Common myeloid progenitor, CD34-positive (primary cell): ENCODE measurements at regions not wholly inside any gene's neighbourhood (a gene's known extent, or its start where the extent isn't known, plus 50 kb on each side); places are given as distances from the start of the nearest gene placed in this dataset.

ENCODE experiments used
- CTCF ChIA-PET: fragments of 350-600 bp; sonication (Branson Sonifier 250); formaldehyde crosslinking; loops from one replicate; lab custom pipeline; 2021; ENCODE audit warnings: antibody characterized with exemption; lab: Charles Lee
- POLR2A ChIA-PET: fragments of 350-600 bp; sonication (Branson Sonifier 250); formaldehyde crosslinking; loops from one replicate; lab custom pipeline; 2021; ENCODE audit warnings: antibody characterized with exemption; lab: Charles Lee
- DNase-seq, 3 donors: peaks; one replicate each; pipeline versions ENCODE4 v3.0.0 to v3.0.0-alpha.2; 2013
- H3K27ac ChIP-seq, 2 experiments: 1 replicate in 1 of 2; 2 replicates in 1 of 2; pipeline ENCODE4 v1.7.0; 2013; ENCODE audit warnings: inconsistent platforms in 2 of 2, low read length in 2 of 2, mild to moderate bottlenecking in 2 of 2, low read depth in 1 of 2, moderate library complexity in 1 of 2; ENCODE audit not compliant: severe bottlenecking in 2 of 2, insufficient read depth in 1 of 2, poor library complexity in 1 of 2
- H3K27me3 ChIP-seq, 5 experiments: replicated peaks in 2 of 5; 1 replicate in 3 of 5; 2 replicates in 2 of 5; pipeline versions ENCODE4 v1.6.1 to v1.7.0; 2013; ENCODE audit warnings: low read length in 4 of 5, mild to moderate bottlenecking in 2 of 5, moderate library complexity in 2 of 5, inconsistent platforms in 1 of 5; ENCODE audit not compliant: insufficient read depth in 5 of 5, control insufficient read depth in 4 of 5
- H3K36me3 ChIP-seq, 4 experiments: 1 replicate in 2 of 4; 2 replicates in 2 of 4; pipeline versions ENCODE4 v1.6.1 to v1.7.0; 2013; ENCODE audit warnings: low read length in 3 of 4, control low read depth in 1 of 4, mild to moderate bottlenecking in 1 of 4; ENCODE audit not compliant: control insufficient read depth in 4 of 4, insufficient read depth in 4 of 4
- H3K4me1 ChIP-seq, 4 experiments: 1 replicate in 3 of 4; 2 replicates in 1 of 4; pipeline versions ENCODE4 v1.6.1 to v1.7.1; 2013; ENCODE audit warnings: low read length in 3 of 4, mild to moderate bottlenecking in 3 of 4, control low read depth in 1 of 4, inconsistent platforms in 1 of 4, moderate library complexity in 1 of 4; ENCODE audit not compliant: control insufficient read depth in 4 of 4, insufficient read depth in 4 of 4; ENCODE audit errors: control extremely low read depth in 1 of 4
- H3K4me3 ChIP-seq, 7 experiments: 1 replicate in 4 of 7; 2 replicates in 3 of 7; pipeline versions ENCODE4 v1.5.1 to v1.7.0; 2013; ENCODE audit warnings: mild to moderate bottlenecking in 7 of 7, low read length in 6 of 7, moderate library complexity in 6 of 7, inconsistent platforms in 2 of 7, low read depth in 2 of 7, control low read depth in 1 of 7; ENCODE audit not compliant: insufficient read depth in 4 of 7, control insufficient read depth in 1 of 7; ENCODE audit errors: extremely low read depth in 1 of 7
- H3K9me3 ChIP-seq, 5 experiments: 1 replicate in 4 of 5; 2 replicates in 1 of 5; pipeline versions ENCODE4 v1.6.1 to v1.7.1; 2013; ENCODE audit warnings: low read length in 4 of 5, mild to moderate bottlenecking in 2 of 5, inconsistent platforms in 1 of 5, low read depth in 1 of 5, moderate library complexity in 1 of 5; ENCODE audit not compliant: control insufficient read depth in 4 of 5, insufficient read depth in 2 of 5; ENCODE audit errors: control extremely low read depth in 1 of 5
- WGBS: methylation state at CpG from one replicate; pipeline ENCODE4 v1.1.5; 2013; ENCODE audit not compliant: insufficient coverage; 5-methylcytosine and 5-hydroxymethylcytosine counted together

DNA sequence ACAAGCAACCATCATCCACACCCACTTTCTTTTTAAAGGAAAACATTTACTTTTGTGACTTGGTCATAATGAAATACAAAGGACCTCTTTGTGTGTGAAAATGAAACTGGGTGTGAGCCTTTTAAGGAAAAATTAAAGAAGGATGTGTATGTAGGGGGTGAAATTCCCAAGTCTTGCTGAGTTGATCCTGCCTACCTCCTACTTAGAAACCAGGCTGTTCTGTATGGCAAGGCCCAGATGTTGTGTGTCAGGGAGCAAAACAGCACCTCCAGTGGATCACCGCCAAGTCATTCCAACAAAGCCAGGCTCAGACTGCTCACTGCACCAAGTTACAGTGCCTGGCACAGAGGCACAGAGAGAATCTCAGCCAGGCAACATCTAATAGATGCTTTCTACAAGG, 198.5 kb upstream of the FBN2 start:
- H3K9me3 ChIP-seq, result no peaks in the 10 kb centered on the region
- H3K27ac ChIP-seq, result no peak overlapping the region
- no CpG with 5 or more reads among the region's 1 CpG for WGBS
- no peak overlapping the region for H3K4me3 ChIP-seq
- no peaks in the 10 kb centered on the region for H3K36me3 ChIP-seq
- DNase-seq, result no peak
- H3K27me3 ChIP-seq, result no peaks in the 10 kb centered on the region
- ChIA-PET CTCF (no interaction called here), POLR2A (no interaction called here)
- H3K4me1 ChIP-seq, result no peaks in the 10 kb centered on the region

DNA sequence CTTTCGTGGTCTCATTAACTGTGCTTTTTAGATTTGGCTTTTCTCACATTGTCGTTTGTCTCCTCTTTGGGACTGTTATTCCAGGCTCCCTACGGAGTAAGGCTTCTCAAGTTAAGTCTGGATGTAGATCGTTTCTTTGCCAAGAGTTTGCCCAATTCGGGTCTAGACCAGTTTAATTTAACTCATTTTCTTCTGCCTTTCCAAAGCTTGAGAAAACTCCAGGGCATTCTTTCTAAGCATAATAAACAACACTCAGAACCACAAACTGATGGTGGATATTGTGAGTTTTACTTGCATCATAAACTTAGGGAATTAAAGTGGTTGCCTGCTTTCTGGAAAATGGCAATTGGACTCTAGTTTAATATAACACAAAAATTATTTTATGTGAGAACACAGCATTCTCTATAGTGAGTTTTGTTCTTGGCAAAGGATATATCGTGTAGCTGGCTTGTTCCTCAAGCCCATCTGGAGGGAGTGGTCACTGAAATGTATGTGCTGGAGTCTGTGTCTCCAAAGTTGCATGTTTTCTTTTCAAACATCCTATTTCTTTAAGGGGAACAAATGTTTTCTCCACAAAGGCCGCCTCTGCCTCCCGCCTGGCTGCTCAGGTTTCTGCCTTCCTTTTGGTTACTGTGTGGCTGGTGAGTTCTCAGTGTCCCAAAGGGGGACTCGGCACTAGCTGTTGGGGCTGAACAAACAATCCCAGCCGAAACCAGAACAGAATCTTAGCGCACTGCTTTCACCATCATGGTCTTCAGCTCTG, 211.3 kb upstream of the FBN2 start:
- H3K27me3 ChIP-seq, result no peaks in the 10 kb centered on the region
- H3K9me3 ChIP-seq, result no peaks in the 10 kb centered on the region
- DNase-seq, result no peak
- CTCF ChIA-PET, result no interaction called here
- H3K4me3 ChIP-seq, result no peak overlapping the region
- WGBS, result 79% methylated on average over 8 of the region's 11 CpGs
- no peaks in the 10 kb centered on the region for H3K4me1 ChIP-seq
- no peaks in the 10 kb centered on the region for H3K36me3 ChIP-seq
- no peak overlapping the region for H3K27ac ChIP-seq
- POLR2A ChIA-PET, result no interaction called here

DNA sequence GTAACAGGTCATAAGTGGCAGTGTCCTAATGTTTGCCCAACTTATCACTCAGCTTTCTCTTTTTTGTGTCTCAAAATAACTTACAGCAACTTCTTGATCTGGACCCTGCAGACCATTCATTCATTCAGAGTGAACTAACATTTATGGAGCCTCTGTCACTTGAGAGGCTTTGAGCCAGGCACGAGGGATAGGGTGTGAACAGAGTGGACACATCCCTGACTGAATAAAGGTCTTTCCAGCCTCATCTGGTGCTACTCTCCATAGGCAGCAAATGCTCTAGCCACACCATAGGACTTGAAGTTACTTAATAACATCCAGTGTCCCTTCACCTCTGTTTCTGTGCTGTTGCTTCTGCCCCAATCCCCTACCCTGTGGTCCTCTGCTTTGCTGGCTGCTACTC, 212.1 kb upstream of the FBN2 start:
- no peak for DNase-seq
- 89% methylated on average over 1 of the region's 1 CpG for WGBS
- CTCF ChIA-PET, result no interaction called here
- Histone ChIP-seq H3K36me3 (no peaks in the 10 kb centered on the region), H3K27ac (no peak overlapping the region), H3K4me1 (no peaks in the 10 kb centered on the region), H3K9me3 (no peaks in the 10 kb centered on the region), H3K27me3 (no peaks in the 10 kb centered on the region), H3K4me3 (no peak overlapping the region)
- POLR2A ChIA-PET, result no interaction called here

DNA sequence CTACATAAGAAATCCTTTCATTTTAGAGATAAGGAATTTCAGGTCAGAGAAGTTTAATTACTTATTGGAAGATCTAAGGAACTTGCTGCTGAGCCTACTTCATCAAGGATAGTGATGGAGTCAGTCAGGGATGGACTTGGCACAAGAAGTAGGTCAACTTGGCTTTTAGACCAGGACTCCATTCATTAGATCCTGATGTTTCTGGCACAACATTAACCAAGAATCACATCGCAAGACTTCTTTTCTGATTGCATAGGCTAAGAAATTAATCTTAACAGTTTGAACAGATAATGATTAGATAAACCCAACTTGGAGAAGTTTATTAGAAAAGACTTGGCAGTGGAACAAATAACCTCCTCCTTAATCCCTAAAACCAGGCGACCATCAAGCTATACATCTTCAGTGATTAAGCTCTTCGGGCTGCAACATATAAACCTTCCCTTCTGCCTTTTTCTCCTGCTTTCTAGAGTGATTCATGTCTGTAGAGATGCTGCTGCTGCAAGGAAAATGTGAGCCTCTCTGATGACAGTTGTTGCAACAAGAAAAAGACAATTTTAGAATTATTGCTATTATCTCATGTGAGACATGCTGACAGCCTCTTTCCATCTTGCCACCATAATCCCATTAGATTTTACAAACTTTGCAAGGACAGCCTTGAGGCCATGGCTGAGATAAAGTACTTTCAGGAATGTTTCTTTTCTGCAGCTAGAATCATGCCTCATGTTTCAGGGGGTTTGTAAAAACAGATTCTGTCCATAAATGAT, 207.9 kb upstream of the SLC27A6 start:
- WGBS, result no CpG with 5 or more reads among the region's 3 CpGs
- no peak for DNase-seq
- Histone ChIP-seq H3K27me3 (no peaks in the 10 kb centered on the region), H3K4me3 (no peak overlapping the region), H3K4me1 (no peaks in the 10 kb centered on the region), H3K27ac (no peak overlapping the region), H3K36me3 (no peaks in the 10 kb centered on the region), H3K9me3 (peaks cover 0 to 3% (median 0%) of the 10 kb centered on the region in 5 experiments)
- ChIA-PET CTCF (no interaction called here), POLR2A (no interaction called here)

DNA sequence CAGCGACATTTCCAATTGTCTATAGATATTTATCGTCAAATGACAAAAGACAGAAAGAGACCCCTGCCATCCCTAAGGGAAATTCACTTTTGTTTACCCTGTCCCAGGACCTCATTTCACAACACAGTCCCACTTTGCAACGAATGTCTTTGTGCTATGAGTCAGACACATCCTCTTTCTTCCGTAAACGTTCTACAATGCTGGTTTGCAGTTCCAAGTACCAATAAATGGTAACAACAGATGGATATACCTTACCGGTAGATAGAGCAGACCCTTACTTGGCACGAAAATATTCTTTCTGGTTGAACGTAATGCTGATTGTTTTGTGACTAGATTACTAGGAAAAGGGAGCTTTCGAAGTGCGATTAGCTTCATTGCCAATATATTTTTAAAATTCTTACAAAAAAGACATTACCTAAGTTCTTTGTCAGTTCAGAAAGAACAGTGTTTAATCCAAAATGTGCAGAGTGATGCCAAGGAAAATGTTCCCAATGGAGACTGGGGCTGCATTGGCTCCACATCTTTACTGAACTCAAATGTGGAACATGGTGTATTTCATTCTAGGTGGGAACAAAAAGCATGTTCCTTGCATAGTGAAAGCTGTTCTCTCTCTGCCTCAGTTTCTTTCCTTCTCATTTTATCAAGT, 202.5 kb upstream of the SLC27A6 start:
- Histone ChIP-seq H3K27ac (no peak overlapping the region), H3K27me3 (no peaks in the 10 kb centered on the region), H3K4me1 (no peaks in the 10 kb centered on the region), H3K9me3 (peaks cover 0 to 3% (median 0%) of the 10 kb centered on the region in 5 experiments), H3K4me3 (no peak overlapping the region), H3K36me3 (no peaks in the 10 kb centered on the region)
- CTCF ChIA-PET, result no interaction called here
- no peak for DNase-seq
- WGBS, result 100% methylated on average over 2 of the region's 10 CpGs
- POLR2A ChIA-PET, result no interaction called here

DNA sequence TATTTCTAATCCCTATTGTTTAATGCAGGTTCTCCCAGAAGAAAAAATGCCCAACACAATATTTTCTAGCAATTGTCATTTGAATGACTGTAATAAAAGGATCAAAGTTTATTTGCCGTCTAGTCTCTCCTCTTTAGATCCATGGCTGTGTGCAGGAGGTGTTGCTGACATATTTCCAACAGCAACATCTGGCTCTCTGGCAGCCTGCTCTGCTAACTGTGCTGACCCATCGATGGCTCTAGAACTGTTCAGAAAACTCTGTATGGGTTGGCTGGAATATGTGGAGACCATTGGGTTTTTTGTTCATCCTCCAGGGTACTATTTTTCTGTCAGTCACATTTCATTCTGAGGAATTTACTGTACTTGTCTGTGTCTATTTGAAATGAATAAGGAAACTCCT, 202.0 kb upstream of the SLC27A6 start:
- H3K27me3 ChIP-seq, result no peaks in the 10 kb centered on the region
- H3K4me1 ChIP-seq, result no peaks in the 10 kb centered on the region
- 100% methylated on average over 2 of the region's 2 CpGs for WGBS
- no peak overlapping the region for H3K27ac ChIP-seq
- CTCF ChIA-PET, result no interaction called here
- peaks cover 0 to 3% (median 0%) of the 10 kb centered on the region in 5 experiments for H3K9me3 ChIP-seq
- DNase-seq, result no peak
- H3K36me3 ChIP-seq, result no peaks in the 10 kb centered on the region
- POLR2A ChIA-PET, result no interaction called here
- H3K4me3 ChIP-seq, result no peak overlapping the region
